GM18517 (cell line): ENCODE measurements at regions not wholly inside any gene's neighbourhood (a gene's known extent, or its start where the extent isn't known, plus 50 kb on each side); places are given as distances from the start of the nearest gene placed in this dataset.
A peak's percentile ranks its signal among the peaks of the same experiment; 100 is the strongest.

Experiments
- ATAC-seq: cut with Tn5 transposase; IDR thresholded peaks from one replicate; pipeline ENCODE4 v1.9.1; 2021; ENCODE audit warnings: mild to moderate bottlenecking, moderate library complexity; ENCODE audit not compliant: unreplicated experiment

- no peak for ATAC-seq
Measured at GRCh38 chr6:156725712-156726111, 51.5 kb upstream of the ARID1B start.

DNA sequence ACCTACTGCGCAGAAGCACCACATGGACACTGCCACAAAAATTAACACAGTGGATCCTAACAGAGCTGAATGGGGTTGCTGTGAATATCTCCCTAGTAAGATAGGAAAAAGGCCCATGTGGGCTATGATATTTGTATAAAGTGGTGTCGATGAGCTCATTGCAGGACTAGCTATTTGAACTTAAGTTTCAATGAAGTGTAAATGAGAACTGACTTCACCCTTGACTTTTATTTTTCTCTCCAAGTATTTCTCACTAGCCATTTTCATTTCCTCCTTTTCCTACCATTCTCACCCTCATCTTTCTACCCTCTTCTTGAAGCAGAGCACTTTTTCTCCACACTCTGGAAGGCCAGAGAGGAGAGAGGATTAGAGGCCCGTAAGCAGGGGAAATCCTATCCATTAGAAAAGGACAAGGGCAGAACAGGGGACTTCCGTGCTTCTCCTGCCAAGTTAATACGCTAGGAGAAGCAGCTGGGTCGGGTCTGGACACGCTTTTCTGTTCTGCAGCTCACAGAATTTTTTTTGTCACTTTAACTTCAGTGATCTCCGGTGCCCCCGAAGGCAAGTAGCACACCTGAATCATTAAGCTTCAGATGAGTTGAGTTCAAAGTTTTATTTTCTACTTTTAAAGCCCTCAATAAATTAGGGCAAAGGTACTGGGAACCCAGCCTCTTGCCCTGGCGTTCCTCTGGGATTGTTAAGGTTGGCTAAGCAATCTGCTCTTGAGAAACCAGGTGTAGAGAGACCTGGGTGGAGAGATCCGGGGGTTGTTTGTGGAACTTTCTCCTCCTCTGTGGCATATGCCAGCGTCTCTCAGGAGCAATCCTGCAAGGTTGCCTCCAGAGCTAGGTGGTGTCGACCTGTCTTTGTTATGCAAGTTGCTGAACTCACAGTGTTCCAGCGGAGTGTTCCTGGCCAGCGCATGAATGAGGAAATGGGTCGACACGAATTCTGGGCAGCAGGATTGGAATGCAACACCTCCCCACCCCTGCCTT lies 56.2 kb upstream of the ARID1B start:
- ATAC-seq = peak; percentile 46

DNA sequence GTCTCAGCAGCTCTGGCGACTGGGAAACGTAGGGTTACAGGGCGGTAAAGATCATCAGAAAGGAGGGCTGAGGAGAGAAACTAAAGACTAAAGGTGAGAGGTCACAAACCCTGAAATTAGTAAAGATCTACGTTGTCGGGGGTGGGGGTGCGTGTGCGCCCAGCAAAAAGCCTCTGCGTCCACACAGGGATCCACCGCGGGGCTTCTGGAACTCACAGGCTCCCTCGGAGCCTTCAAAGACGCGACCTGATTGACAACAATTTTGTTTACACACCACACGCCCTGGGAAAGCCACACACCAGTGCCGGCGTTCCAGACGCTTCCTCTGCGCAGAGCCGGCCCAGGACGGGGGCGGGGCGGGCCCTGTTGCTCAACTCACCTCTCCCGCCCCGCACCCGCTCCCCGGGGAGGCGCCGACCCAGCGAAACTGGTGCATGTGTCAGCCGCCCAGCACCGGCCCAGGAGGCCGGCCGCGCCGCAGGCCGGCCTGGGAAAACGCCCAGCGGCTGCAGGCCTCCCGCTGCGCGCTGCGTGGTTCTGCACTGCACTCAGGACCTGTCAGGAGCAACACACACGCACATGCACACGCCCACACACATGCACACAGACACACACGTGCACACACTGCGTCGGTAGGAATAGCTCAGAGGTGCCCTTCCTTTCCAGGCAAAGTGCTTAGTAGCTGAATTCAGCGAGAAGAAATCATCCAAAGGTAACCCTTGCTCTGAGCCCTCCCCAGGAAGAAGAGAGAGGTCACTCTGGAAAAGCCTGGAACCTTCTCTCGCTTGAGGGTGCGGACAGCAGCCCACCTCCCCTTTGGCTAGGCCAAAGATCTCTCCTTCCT lies 57.2 kb upstream of the ARID1B start:
- ATAC-seq = peak; percentile 65

GRCh38 chr6:156719395-156719719 lies 57.8 kb upstream of the ARID1B start:
- ATAC-seq = no peak

DNA sequence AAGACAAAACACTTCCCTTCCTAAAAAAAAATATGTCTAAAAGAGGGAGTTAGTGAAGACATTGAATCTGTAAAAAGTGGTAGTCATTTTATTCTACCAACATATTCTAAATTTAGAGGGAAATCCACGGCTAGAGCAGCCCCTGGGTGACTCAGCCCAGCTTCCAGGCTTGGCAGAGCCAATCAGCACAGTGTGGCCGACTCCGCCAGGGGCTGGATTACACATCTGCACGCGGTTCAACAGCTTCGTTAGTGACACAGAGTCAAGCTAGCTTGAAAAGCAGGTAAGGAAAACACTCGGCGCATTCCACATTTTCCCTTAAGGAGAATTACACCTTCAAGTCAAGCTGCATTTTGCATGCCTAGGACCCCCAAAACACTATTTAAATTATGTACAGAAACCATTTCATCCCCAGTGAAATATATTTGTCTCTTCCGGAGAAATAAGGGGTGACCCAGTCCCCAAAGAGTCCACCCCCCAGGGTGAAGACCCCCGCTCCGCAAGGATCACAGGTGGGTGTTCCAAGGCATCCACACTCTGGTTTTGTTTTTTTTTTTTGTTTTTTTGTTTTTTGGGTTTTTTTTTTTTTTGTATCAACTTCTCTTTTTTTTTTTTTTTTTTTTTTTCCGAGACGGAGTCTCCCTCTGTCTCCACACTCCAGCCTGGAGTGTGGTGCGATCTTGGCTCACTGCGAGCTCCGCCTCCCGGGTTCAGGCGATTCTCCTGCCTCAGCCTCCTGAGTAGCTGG lies 58.4 kb upstream of the ARID1B start:
- no peak for ATAC-seq

DNA sequence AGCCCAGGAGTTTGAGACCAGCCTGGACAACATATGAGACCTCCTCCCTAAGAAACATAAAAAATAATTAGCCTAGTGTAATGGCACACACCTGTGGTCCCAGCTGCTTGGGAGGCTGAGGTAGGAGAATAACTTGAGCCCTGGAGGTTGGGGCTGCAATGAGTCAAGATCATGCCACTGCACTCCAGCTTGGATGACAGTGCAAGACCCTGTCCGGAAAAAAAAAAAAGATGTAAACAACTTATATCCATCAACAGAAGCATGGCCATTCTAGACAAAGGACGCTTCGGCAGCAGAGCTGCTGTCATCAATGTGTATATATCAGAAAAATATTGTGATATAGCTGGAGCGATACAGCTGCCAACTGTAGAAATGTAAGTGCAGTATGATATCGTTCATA lies 59.6 kb upstream of the ARID1B start:
- no peak for ATAC-seq

DNA sequence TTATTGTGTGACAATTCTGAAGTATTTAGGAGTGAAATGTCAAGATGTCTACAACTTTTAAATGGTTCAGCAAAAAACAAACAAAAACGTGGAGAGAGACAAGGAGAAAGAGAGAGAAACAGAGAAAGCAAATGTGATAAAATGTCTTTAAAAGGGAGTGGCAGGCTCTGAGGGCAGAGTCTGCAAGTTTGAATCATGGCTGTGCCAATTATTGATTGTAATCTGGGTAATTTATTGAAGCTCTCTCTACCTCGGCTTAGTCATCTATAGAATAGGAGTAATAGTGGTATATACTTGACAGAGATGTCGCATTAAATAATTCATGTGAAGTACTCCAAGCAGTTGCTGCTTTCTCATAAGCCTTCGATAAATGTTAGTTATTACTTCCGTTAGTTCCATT lies 61.3 kb upstream of the ARID1B start:
- no peak for ATAC-seq

- no peak for ATAC-seq
Measured at GRCh38 chr6:156713548-156713947, 63.6 kb upstream of the ARID1B start.

GRCh38 chr6:156710479-156710878 lies 66.7 kb upstream of the ARID1B start:
- no peak for ATAC-seq

DNA sequence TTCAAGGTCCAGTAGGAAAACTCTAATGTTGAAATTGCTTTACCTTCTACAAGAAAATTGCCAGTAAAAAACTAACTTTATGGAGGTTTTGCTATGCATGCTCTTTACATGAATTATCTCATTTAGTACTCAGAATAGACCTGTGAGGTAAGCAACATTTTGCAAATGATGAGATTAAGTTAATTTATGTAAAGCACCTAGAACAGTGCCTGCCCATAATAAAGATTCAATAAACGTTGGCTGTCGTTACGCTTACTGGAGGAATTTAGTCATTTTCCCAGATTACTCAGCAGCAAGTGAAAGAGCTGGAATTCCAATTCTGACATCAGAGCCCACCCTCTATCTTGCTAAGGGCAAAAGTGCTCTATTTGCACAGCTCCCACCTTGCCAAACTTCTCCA lies 69.4 kb upstream of the ARID1B start:
- ATAC-seq = no peak

GRCh38 chr6:156703719-156704118 lies 73.5 kb upstream of the ARID1B start:
- no peak for ATAC-seq

- no peak for ATAC-seq
Measured at GRCh38 chr6:156701966-156702365, 75.2 kb upstream of the ARID1B start.

GRCh38 chr6:156700440-156701057 lies 76.6 kb upstream of the ARID1B start:
- no peak for ATAC-seq

GRCh38 chr6:156699935-156700334 lies 77.2 kb upstream of the ARID1B start:
- no peak for ATAC-seq

GRCh38 chr6:156699017-156699421 lies 78.2 kb upstream of the ARID1B start:
- no peak for ATAC-seq

- peak; percentile 89 for ATAC-seq
Measured at GRCh38 chr6:156698239-156699016, 78.8 kb upstream of the ARID1B start.

DNA sequence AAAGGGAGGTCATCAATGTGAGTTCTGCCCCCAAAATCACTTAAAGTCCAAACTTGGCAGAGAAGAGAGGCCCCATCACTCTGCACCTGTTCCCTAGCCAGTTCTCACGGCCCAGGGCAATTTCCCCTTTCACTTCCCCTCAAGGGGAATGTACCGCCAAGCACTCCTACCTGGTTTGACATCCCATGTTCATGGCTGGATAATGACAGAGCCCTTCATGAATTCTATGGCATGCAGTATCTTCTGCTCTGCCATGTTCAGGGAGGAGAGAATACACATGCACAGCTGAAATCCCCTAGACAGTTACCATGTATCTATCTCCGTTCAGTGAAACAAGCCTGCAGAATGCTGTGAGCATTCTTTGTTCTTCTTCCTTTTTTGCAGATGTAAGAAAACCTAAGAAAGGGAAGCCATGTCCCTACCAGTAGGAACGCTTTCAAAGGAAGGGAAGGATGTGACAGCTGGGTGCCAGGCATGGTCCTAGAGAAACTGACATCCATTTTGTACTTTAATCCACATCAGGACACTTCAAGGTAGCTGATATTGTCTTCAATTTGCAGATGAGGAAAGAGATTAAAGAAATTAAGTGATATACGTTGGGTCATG lies 79.8 kb upstream of the ARID1B start:
- ATAC-seq = peak; percentile 35

- no peak for ATAC-seq
Measured at GRCh38 chr6:156695742-156696141, 81.4 kb upstream of the ARID1B start.

- no peak for ATAC-seq
Measured at GRCh38 chr6:156694679-156695078, 82.5 kb upstream of the ARID1B start.

DNA sequence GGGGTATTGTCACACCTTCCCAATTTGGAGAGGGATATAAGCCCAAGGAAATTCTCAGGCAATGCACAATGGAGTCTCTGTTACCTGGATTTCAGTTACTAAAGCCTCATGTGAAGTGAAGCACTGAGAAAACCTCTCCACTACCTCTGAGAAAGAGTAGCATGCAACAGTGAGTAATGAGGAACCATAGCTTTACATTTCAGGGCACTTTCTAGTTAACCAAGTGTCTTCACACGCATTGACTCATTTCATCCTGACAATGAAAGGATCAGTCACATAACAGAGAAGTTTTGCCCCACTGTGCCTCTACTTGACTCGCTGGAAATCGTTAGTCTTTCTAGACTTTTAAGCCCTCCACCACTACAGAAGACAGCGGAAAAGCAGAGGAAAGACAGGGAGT lies 86.2 kb upstream of the ARID1B start:
- ATAC-seq = peak; percentile 65
